WTC11 (cell line): ENCODE measurements at regions not wholly inside any gene's neighbourhood (a gene's known extent, or its start where the extent isn't known, plus 50 kb on each side); places are given as distances from the start of the nearest gene placed in this dataset.

Experiments used
- ATAC-seq: fragments of 200-7000 bp; cut with Tn5 transposase; 2 replicates; pipeline ENCODE4 v1.10.0; 2021; ENCODE audit warnings: mild to moderate bottlenecking, moderate library complexity
- CTCF ChIA-PET: fragments of 300-600 bp; sonication (Branson Sonifier 250); formaldehyde crosslinking; loops from one replicate; lab custom pipeline; 2021; ENCODE audit warnings: antibody characterized with exemption; lab: Charles Lee
- POLR2A ChIA-PET: fragments of 350-600 bp; sonication (Branson Sonifier 250); formaldehyde crosslinking; loops from one replicate; lab custom pipeline; 2021; ENCODE audit warnings: antibody characterized with exemption; lab: Charles Lee
- DNase-seq: peaks from one replicate; pipeline ENCODE4 v3.0.0; 2021; ENCODE audit warnings: low spot score
- H3K27ac Mint-ChIP-seq: 2 replicates; pipeline ENCODE4 v1.8.0; 2021; ENCODE audit warnings: mixed read lengths
- H3K27me3 Mint-ChIP-seq: 2 replicates; pipeline ENCODE4 v1.8.0; 2021; ENCODE audit warnings: low read depth, mild to moderate bottlenecking, moderate library complexity, mixed read lengths
- H3K36me3 Mint-ChIP-seq: 2 replicates; pipeline ENCODE4 v1.8.0; 2021; ENCODE audit warnings: mixed read lengths
- H3K4me1 Mint-ChIP-seq: 2 replicates; pipeline ENCODE4 v1.8.0; 2022; ENCODE audit warnings: mixed read lengths
- H3K4me3 Mint-ChIP-seq: 2 replicates; pipeline ENCODE4 v1.8.0; 2021; ENCODE audit warnings: mild to moderate bottlenecking, moderate library complexity, mixed read lengths
- H3K9me3 Mint-ChIP-seq: 2 replicates; pipeline ENCODE4 v1.8.0; 2021; ENCODE audit warnings: mixed read lengths
- ATF1 ChIP-seq: sonication (generic); formaldehyde crosslinking; IDR thresholded peaks from 2 replicates; pipeline ENCODE4 v1.8.1; 2023; ENCODE audit warnings: mild to moderate bottlenecking, moderate library complexity, missing genetic modification reagents
- CBFB ChIP-seq: sonication (generic); formaldehyde crosslinking; IDR thresholded peaks from 2 replicates; pipeline ENCODE4 v1.8.1; 2022; ENCODE audit warnings: mild to moderate bottlenecking, low read depth, missing genetic modification reagents
- EMX1 ChIP-seq: fragments of 250-450 bp; sonication (Bioruptor Pico); IDR thresholded peaks from 2 replicates; pipeline ENCODE4 v1.8.0; 2021; ENCODE audit warnings: mild to moderate bottlenecking
- KAT7 ChIP-seq: sonication (generic); formaldehyde crosslinking; IDR thresholded peaks from 2 replicates; pipeline ENCODE4 v1.8.1; 2023; ENCODE audit warnings: missing genetic modification reagents, mild to moderate bottlenecking, borderline replicate concordance
- MYBL2 ChIP-seq: sonication (generic); formaldehyde crosslinking; IDR thresholded peaks from 2 replicates; pipeline ENCODE4 v1.8.1; 2023; ENCODE audit warnings: mild to moderate bottlenecking, moderate library complexity, missing genetic modification reagents
- NFYB ChIP-seq: sonication (generic); formaldehyde crosslinking; conservative IDR thresholded peaks from 2 replicates; pipeline ENCODE4 v1.8.0; 2022; ENCODE audit warnings: low read depth, missing genetic modification reagents
- NR3C1 ChIP-seq: sonication (generic); formaldehyde crosslinking; conservative IDR thresholded peaks from 2 replicates; pipeline ENCODE4 v1.8.1; 2023; ENCODE audit warnings: low read depth, mild to moderate bottlenecking, missing genetic modification reagents
- OVOL2 ChIP-seq: fragments of 250-450 bp; sonication (Bioruptor Pico); IDR thresholded peaks from 2 replicates; pipeline ENCODE4 v1.9.0; 2021; ENCODE audit warnings: mild to moderate bottlenecking, borderline replicate concordance
- PRRX2 ChIP-seq: fragments of 250-450 bp; sonication (Bioruptor Pico); IDR thresholded peaks from 2 replicates; pipeline ENCODE4 v1.8.0; 2021; ENCODE audit warnings: mild to moderate bottlenecking
- SOX15 ChIP-seq: fragments of 250-450 bp; sonication (Bioruptor Pico); IDR thresholded peaks from 2 replicates; pipeline ENCODE4 v1.9.0; 2021; ENCODE audit warnings: mild to moderate bottlenecking
- SP1 ChIP-seq: sonication (generic); formaldehyde crosslinking; conservative IDR thresholded peaks from 2 replicates; pipeline ENCODE4 v1.8.1; 2022; ENCODE audit warnings: missing genetic modification reagents
- TEAD1 ChIP-seq: sonication (generic); formaldehyde crosslinking; IDR thresholded peaks from 2 replicates; pipeline ENCODE4 v1.8.0; 2022; ENCODE audit warnings: mild to moderate bottlenecking, missing genetic modification reagents
- TP53 ChIP-seq: sonication (generic); formaldehyde crosslinking; IDR thresholded peaks from 2 replicates; pipeline ENCODE4 v1.8.1; 2023; ENCODE audit warnings: mild to moderate bottlenecking, missing genetic modification reagents
- ZBTB21 ChIP-seq: sonication (generic); formaldehyde crosslinking; IDR thresholded peaks from 2 replicates; pipeline ENCODE4 v1.8.1; 2023; ENCODE audit warnings: mild to moderate bottlenecking, missing genetic modification reagents, borderline replicate concordance
- ZNF121 ChIP-seq: sonication (generic); formaldehyde crosslinking; IDR thresholded peaks from 2 replicates; pipeline ENCODE4 v1.8.0; 2023; ENCODE audit warnings: missing genetic modification reagents
- ZNF263 ChIP-seq: sonication (generic); formaldehyde crosslinking; IDR thresholded peaks from 2 replicates; pipeline ENCODE4 v1.8.1; 2022; ENCODE audit warnings: low read depth, mild to moderate bottlenecking, moderate library complexity, missing genetic modification reagents
- ZNF396 ChIP-seq: fragments of 250-450 bp; sonication (Bioruptor Pico); IDR thresholded peaks from 2 replicates; pipeline ENCODE4 v1.8.0; 2021; ENCODE audit warnings: mild to moderate bottlenecking, moderate library complexity, borderline replicate concordance
- ZNF416 ChIP-seq: fragments of 250-450 bp; sonication (Bioruptor Pico); IDR thresholded peaks from 2 replicates; pipeline ENCODE4 v1.9.0; 2021; ENCODE audit warnings: mild to moderate bottlenecking, inconsistent platforms
- ZNF671 ChIP-seq: fragments of 250-450 bp; sonication (Bioruptor Pico); IDR thresholded peaks from 2 replicates; pipeline ENCODE4 v1.8.0; 2021; ENCODE audit warnings: mild to moderate bottlenecking
- TF ChIP-seq, protein P1 (sequence below): sonication (generic); formaldehyde crosslinking; IDR thresholded peaks from 2 replicates; pipeline ENCODE4 v1.8.0; 2022; ENCODE audit warnings: mild to moderate bottlenecking, missing genetic modification reagents
- TF ChIP-seq, protein P2 (sequence below): sonication (generic); formaldehyde crosslinking; IDR thresholded peaks from 2 replicates; pipeline ENCODE4 v1.8.1; 2022; ENCODE audit warnings: low read depth, mild to moderate bottlenecking, moderate library complexity, missing genetic modification reagents, borderline replicate concordance
- TF ChIP-seq, protein P3 (sequence below): sonication (generic); formaldehyde crosslinking; IDR thresholded peaks from 2 replicates; pipeline ENCODE4 v1.8.0; 2023; ENCODE audit warnings: missing genetic modification reagents
- TF ChIP-seq, protein P4 (sequence below): sonication (generic); formaldehyde crosslinking; IDR thresholded peaks from 2 replicates; pipeline ENCODE4 v1.8.0; 2022; ENCODE audit warnings: mild to moderate bottlenecking, missing genetic modification reagents
- TF ChIP-seq, protein P5 (sequence below): sonication (generic); formaldehyde crosslinking; IDR thresholded peaks from 2 replicates; pipeline ENCODE4 v1.8.1; 2023; ENCODE audit warnings: mild to moderate bottlenecking, missing genetic modification reagents
- TF ChIP-seq, protein P6 (sequence below): fragments of 250-450 bp; sonication (Bioruptor Pico); IDR thresholded peaks from 2 replicates; pipeline ENCODE4 v1.8.0; 2021; ENCODE audit warnings: mild to moderate bottlenecking
- TF ChIP-seq, protein P7 (sequence below): sonication (generic); formaldehyde crosslinking; IDR thresholded peaks from 2 replicates; pipeline ENCODE4 v1.8.1; 2023; ENCODE audit warnings: mild to moderate bottlenecking, missing genetic modification reagents

DNA sequence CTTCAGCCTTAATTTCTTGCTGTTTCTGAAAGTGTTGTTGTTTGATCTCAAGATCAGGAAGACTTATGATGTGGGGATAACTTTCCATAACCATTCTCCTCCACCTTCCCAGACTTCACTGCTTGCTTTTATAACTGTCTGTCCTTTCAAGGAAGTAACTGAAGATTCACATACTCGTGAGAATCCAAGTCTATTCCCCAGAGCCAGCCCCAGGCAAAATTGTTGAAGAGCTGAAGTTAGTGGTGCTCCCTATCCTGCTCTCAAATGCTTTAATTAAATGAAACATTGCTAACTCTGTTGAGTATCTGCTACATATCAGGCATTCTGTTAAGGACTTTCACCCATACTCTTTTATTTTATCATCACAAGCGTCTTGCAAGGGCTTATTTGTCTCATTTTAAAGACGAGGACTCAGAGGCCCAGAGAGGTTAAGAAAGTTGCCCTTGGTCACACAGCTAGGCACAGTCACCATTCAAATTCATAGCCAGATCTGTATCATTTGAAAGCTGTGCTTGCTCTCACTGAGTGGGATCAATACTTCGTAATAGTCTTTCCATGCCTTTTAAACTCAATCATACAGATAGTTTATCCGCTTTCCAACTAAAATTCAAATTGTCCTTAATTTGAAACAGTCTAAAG, 189.8 kb upstream of the TCF4 start:
- DNase-seq: no peak
- Mint-ChIP-seq H3K27me3 (0 out of 2 replicates have a peak, but pooled peaks cover 5% of the 10 kb centered on the region), H3K4me3 (peak overlapping the region; percentile 30), H3K9me3 (no peaks in the 10 kb centered on the region), H3K27ac (no peak overlapping the region), H3K4me1 (peaks cover 44% of the 10 kb centered on the region), H3K36me3 (no peaks in the 10 kb centered on the region)
- TF ChIP-seq NFYB: no peak
- TF ChIP-seq, protein P1, sequence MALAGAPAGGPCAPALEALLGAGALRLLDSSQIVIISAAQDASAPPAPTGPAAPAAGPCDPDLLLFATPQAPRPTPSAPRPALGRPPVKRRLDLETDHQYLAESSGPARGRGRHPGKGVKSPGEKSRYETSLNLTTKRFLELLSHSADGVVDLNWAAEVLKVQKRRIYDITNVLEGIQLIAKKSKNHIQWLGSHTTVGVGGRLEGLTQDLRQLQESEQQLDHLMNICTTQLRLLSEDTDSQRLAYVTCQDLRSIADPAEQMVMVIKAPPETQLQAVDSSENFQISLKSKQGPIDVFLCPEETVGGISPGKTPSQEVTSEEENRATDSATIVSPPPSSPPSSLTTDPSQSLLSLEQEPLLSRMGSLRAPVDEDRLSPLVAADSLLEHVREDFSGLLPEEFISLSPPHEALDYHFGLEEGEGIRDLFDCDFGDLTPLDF: no peak
- TF ChIP-seq, protein P2, sequence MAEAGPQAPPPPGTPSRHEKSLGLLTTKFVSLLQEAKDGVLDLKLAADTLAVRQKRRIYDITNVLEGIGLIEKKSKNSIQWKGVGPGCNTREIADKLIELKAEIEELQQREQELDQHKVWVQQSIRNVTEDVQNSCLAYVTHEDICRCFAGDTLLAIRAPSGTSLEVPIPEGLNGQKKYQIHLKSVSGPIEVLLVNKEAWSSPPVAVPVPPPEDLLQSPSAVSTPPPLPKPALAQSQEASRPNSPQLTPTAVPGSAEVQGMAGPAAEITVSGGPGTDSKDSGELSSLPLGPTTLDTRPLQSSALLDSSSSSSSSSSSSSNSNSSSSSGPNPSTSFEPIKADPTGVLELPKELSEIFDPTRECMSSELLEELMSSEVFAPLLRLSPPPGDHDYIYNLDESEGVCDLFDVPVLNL (CRISPR knock-in tag): no peak
- no peak for TF ChIP-seq SOX15 (CRISPR knock-in tag)
- TF ChIP-seq ZBTB21 (CRISPR knock-in tag): no peak
- no peak for TF ChIP-seq TEAD1
- TF ChIP-seq SP1 (CRISPR knock-in tag): no peak
- no peak for TF ChIP-seq CBFB (CRISPR knock-in tag)
- TF ChIP-seq OVOL2 (CRISPR knock-in tag): no peak
- TF ChIP-seq ATF1 (CRISPR knock-in tag): no peak
- TF ChIP-seq, protein P3, sequence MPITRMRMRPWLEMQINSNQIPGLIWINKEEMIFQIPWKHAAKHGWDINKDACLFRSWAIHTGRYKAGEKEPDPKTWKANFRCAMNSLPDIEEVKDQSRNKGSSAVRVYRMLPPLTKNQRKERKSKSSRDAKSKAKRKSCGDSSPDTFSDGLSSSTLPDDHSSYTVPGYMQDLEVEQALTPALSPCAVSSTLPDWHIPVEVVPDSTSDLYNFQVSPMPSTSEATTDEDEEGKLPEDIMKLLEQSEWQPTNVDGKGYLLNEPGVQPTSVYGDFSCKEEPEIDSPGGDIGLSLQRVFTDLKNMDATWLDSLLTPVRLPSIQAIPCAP (CRISPR knock-in tag): no peak
- TF ChIP-seq PRRX2: no peak
- ChIA-PET CTCF (interaction anchor here (0.7 to 2.2 kb wide), 3 partner anchors 9 to 434 kb away, joined by 4 to 8 read pairs (median 5); no protein-coding TSS in a partner anchor), POLR2A (interaction anchor here (0.6 kb wide), 2 partner anchors 189 to 471 kb away, joined by 3 to 4 read pairs; no protein-coding TSS in a partner anchor)
- ATAC-seq: no peak

DNA sequence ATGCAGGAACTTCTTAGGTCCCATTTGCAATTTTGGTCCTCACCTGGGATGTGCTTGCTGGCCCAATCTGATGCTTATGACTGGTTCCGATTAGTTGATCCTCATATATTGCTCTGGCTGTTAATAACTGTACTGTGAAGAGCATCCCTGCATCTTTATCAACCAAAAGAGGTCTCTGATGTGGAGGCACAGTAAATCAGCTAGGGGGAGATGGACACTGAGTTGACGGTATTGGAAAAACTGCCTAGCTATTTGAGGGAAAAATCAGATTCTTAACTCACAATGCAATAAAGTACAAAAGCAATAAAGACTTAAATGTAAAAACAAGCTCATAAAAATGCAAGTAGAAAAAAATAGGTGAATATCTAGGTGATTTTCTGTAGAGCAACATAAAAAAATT, 188.0 kb upstream of the TCF4 start:
- no peak overlapping the region for H3K4me3 Mint-ChIP-seq
- 0 out of 2 replicates have a peak, but pooled peaks cover 5% of the 10 kb centered on the region for H3K27me3 Mint-ChIP-seq
- H3K4me1 Mint-ChIP-seq: peaks cover 34% of the 10 kb centered on the region
- H3K36me3 Mint-ChIP-seq: no peaks in the 10 kb centered on the region
- H3K9me3 Mint-ChIP-seq: no peaks in the 10 kb centered on the region
- ChIA-PET POLR2A (no interaction called here), CTCF (interaction anchor here (0.7 to 1.0 kb wide), 3 partner anchors 12 to 454 kb away, joined by 3 to 6 read pairs (median 4); no protein-coding TSS in a partner anchor)
- no peak overlapping the region for H3K27ac Mint-ChIP-seq
- DNase-seq: no peak
- ATAC-seq: no peak
- TF ChIP-seq ZNF416 (CRISPR knock-in tag) (no peak), ZNF121 (CRISPR knock-in tag) (no peak), EMX1 (no peak), TEAD1 (no peak), TP53 (no peak), NR3C1 (no peak), ZNF671 (no peak), MYBL2 (CRISPR knock-in tag) (no peak), ZNF263 (CRISPR knock-in tag) (no peak), ZNF396 (no peak), KAT7 (CRISPR knock-in tag) (no peak)
- TF ChIP-seq, protein P4, sequence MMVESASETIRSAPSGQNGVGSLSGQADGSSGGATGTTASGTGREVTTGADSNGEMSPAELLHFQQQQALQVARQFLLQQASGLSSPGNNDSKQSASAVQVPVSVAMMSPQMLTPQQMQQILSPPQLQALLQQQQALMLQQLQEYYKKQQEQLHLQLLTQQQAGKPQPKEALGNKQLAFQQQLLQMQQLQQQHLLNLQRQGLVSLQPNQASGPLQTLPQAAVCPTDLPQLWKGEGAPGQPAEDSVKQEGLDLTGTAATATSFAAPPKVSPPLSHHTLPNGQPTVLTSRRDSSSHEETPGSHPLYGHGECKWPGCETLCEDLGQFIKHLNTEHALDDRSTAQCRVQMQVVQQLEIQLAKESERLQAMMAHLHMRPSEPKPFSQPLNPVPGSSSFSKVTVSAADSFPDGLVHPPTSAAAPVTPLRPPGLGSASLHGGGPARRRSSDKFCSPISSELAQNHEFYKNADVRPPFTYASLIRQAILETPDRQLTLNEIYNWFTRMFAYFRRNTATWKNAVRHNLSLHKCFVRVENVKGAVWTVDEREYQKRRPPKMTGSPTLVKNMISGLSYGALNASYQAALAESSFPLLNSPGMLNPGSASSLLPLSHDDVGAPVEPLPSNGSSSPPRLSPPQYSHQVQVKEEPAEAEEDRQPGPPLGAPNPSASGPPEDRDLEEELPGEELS: no peak
- TF ChIP-seq, protein P5, sequence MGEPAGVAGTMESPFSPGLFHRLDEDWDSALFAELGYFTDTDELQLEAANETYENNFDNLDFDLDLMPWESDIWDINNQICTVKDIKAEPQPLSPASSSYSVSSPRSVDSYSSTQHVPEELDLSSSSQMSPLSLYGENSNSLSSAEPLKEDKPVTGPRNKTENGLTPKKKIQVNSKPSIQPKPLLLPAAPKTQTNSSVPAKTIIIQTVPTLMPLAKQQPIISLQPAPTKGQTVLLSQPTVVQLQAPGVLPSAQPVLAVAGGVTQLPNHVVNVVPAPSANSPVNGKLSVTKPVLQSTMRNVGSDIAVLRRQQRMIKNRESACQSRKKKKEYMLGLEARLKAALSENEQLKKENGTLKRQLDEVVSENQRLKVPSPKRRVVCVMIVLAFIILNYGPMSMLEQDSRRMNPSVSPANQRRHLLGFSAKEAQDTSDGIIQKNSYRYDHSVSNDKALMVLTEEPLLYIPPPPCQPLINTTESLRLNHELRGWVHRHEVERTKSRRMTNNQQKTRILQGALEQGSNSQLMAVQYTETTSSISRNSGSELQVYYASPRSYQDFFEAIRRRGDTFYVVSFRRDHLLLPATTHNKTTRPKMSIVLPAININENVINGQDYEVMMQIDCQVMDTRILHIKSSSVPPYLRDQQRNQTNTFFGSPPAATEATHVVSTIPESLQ (CRISPR knock-in tag): no peak
- TF ChIP-seq, protein P6, sequence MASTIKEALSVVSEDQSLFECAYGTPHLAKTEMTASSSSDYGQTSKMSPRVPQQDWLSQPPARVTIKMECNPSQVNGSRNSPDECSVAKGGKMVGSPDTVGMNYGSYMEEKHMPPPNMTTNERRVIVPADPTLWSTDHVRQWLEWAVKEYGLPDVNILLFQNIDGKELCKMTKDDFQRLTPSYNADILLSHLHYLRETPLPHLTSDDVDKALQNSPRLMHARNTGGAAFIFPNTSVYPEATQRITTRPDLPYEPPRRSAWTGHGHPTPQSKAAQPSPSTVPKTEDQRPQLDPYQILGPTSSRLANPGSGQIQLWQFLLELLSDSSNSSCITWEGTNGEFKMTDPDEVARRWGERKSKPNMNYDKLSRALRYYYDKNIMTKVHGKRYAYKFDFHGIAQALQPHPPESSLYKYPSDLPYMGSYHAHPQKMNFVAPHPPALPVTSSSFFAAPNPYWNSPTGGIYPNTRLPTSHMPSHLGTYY (CRISPR knock-in tag): no peak
- TF ChIP-seq, protein P7, sequence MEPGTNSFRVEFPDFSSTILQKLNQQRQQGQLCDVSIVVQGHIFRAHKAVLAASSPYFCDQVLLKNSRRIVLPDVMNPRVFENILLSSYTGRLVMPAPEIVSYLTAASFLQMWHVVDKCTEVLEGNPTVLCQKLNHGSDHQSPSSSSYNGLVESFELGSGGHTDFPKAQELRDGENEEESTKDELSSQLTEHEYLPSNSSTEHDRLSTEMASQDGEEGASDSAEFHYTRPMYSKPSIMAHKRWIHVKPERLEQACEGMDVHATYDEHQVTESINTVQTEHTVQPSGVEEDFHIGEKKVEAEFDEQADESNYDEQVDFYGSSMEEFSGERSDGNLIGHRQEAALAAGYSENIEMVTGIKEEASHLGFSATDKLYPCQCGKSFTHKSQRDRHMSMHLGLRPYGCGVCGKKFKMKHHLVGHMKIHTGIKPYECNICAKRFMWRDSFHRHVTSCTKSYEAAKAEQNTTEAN (CRISPR knock-in tag): no peak
